ENCODE measurements at regions not wholly inside any gene's neighbourhood (a gene's known extent, or its start where the extent isn't known, plus 50 kb on each side); places are given as distances from the start of the nearest gene placed in this dataset.

DNA sequence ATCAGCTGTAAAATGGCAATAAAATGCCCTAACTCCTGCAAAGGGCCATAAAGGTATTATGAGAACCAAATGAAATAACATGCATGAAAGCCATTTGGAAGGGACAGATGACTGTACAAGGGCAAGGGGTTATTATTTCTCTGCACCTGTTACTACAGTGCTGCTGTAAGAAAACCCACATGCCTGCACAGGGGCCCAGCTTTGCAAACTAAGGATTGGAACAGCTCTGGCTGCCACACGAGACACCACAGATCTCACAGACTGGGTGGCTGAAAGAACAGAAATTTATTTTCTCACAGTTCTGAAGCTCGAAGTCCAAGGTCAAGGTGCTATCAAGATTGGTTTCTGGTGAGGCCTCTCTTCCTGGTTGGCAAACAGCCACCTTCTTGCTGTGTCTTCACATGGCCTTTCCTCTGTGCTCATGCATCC, 409.0 kb upstream of the NRP1 start:
- Histone ChIP-seq H3K9me3 (replicated peaks) (no peaks in the 10 kb centered on the region), H3K27me3 (replicated peaks) (no peaks in the 10 kb centered on the region), H3K27ac (no peak overlapping the region), H3K4me1 (replicated peaks) (no peaks in the 10 kb centered on the region), H3K36me3 (no peaks in the 10 kb centered on the region), H3K4me3 (no peak overlapping the region)
- DNase-seq (ENCODE audit: low read depth in 1 of 2, low spot score in 2 of 2): no peak

GRCh38 chr10:33739031-33739430, 404.6 kb upstream of the NRP1 start:
- Histone ChIP-seq H3K27me3 (replicated peaks) (no peaks in the 10 kb centered on the region), H3K9me3 (replicated peaks) (no peaks in the 10 kb centered on the region), H3K27ac (no peak overlapping the region), H3K4me3 (no peak overlapping the region), H3K36me3 (no peaks in the 10 kb centered on the region), H3K4me1 (replicated peaks) (no peaks in the 10 kb centered on the region)
- no peak for DNase-seq (ENCODE audit: low read depth in 1 of 2, low spot score in 2 of 2)

DNA sequence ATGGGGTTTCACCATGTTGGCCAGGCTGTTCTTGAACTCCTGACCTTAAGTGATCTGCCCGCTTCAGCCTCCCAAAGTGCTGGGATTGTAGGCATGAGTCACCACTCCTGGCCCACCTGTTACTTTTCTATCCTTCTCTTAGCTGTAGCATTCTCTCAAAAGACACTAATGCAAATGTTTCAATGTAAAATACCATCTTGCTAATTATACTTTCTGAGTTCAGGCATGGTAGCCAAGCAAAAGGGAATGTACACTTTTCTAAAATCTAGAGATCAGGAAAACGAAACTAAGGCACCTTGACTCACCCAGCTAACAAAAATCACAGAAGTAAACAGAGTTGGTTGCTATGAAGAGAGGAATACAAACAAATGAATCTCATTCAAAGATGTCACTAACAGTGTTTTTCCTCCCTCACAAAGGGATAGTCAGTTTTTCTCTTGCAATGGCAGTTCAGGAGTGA, 401.0 kb upstream of the NRP1 start:
- H3K27me3 ChIP-seq (replicated peaks): no peaks in the 10 kb centered on the region
- no peaks in the 10 kb centered on the region for H3K9me3 ChIP-seq (replicated peaks)
- no peaks in the 10 kb centered on the region for H3K4me1 ChIP-seq (replicated peaks)
- H3K27ac ChIP-seq: no peak overlapping the region
- peak in 1 of 2 experiments; percentile 43 for DNase-seq (ENCODE audit: low read depth in 1 of 2, low spot score in 2 of 2)
- no peak overlapping the region for H3K4me3 ChIP-seq
- no peaks in the 10 kb centered on the region for H3K36me3 ChIP-seq

GRCh38 chr10:33734393-33735155, 400.1 kb upstream of the NRP1 start:
- Histone ChIP-seq H3K27me3 (replicated peaks) (no peaks in the 10 kb centered on the region), H3K4me1 (replicated peaks) (no peaks in the 10 kb centered on the region), H3K36me3 (no peaks in the 10 kb centered on the region), H3K4me3 (no peak overlapping the region), H3K9me3 (replicated peaks) (no peaks in the 10 kb centered on the region), H3K27ac (no peak overlapping the region)
- DNase-seq (ENCODE audit: low read depth in 1 of 2, low spot score in 2 of 2): no peak

DNA sequence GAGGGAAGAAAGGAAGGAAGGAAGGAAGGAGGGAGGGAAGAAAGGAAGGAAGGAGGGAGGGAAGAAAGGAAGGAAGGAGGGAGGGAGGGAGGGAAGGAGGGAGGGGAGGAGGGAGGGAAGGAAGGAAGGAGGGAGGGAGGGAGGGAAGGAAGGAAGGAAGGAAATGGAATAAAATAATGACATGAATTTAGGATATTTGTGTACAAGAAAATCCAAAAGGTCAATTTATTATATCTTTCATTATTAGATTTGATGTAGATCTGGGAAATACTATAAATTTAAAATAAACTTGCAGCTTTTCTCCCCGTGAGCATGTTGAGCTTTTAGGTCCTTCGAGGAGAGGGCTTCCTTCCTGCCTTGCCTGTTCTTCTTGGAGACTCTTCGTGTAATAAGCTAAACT, 398.6 kb upstream of the NRP1 start:
- no peak overlapping the region for H3K4me3 ChIP-seq
- no peak for DNase-seq (ENCODE audit: low read depth in 1 of 2, low spot score in 2 of 2)
- no peaks in the 10 kb centered on the region for H3K4me1 ChIP-seq (replicated peaks)
- no peak overlapping the region for H3K27ac ChIP-seq
- H3K36me3 ChIP-seq: no peaks in the 10 kb centered on the region
- no peaks in the 10 kb centered on the region for H3K27me3 ChIP-seq (replicated peaks)
- no peaks in the 10 kb centered on the region for H3K9me3 ChIP-seq (replicated peaks)

GRCh38 chr10:33732161-33732680, 397.8 kb upstream of the NRP1 start:
- no peaks in the 10 kb centered on the region for H3K36me3 ChIP-seq
- DNase-seq (ENCODE audit: low read depth in 1 of 2, low spot score in 2 of 2): no peak
- H3K27ac ChIP-seq: no peak overlapping the region

DNA sequence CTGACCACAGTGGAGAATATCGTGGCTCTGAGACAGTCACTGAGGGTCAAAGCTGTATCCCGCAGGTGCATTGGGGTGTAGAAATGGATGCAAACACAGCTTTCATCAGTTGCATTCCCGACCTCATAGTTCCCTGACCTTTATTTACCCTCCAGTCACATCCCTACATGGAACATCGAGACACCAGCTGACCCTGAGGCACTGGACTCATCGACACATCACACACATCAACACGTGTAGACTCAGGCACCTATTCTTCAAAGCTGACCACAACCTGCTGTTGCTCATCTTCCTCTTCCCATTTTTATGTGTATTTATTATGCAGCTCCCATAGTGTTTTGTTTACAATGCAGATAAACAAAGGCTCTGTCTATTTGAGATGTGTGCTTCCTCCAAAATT, 396.9 kb upstream of the NRP1 start:
- Histone ChIP-seq H3K4me3 (no peak overlapping the region), H3K27me3 (replicated peaks) (no peaks in the 10 kb centered on the region), H3K36me3 (no peaks in the 10 kb centered on the region), H3K27ac (no peak overlapping the region), H3K4me1 (replicated peaks) (no peaks in the 10 kb centered on the region), H3K9me3 (replicated peaks) (no peaks in the 10 kb centered on the region)
- DNase-seq (ENCODE audit: low read depth in 1 of 2, low spot score in 2 of 2): no peak

More at GRCh38 chr10:33732161-33732680, 397.8 kb upstream of the NRP1 start:
- Histone ChIP-seq H3K4me3 (no peak overlapping the region), H3K9me3 (replicated peaks) (no peaks in the 10 kb centered on the region), H3K27me3 (replicated peaks) (no peaks in the 10 kb centered on the region), H3K4me1 (replicated peaks) (no peaks in the 10 kb centered on the region)

GRCh38 chr10:33725430-33725829, 391.0 kb upstream of the NRP1 start:
- Histone ChIP-seq H3K36me3 (no peaks in the 10 kb centered on the region), H3K4me1 (replicated peaks) (peaks cover 13% of the 10 kb centered on the region), H3K9me3 (replicated peaks) (no peaks in the 10 kb centered on the region; the same call in 1 of the 2 replicates), H3K4me3 (no peak overlapping the region), H3K27ac (no peak overlapping the region), H3K27me3 (replicated peaks) (no peaks in the 10 kb centered on the region)
- no peak for DNase-seq (ENCODE audit: low read depth in 1 of 2, low spot score in 2 of 2)

- Histone ChIP-seq H3K9me3 (replicated peaks) (no peaks in the 10 kb centered on the region; the same call in none of the 2 replicates), H3K4me1 (replicated peaks) (peaks cover 13% of the 10 kb centered on the region), H3K27me3 (replicated peaks) (no peaks in the 10 kb centered on the region), H3K4me3 (no peak overlapping the region), H3K36me3 (no peaks in the 10 kb centered on the region), H3K27ac (no peak overlapping the region)
- DNase-seq (ENCODE audit: low read depth in 1 of 2, low spot score in 2 of 2): no peak
Observed at GRCh38 chr10:33723181-33723580, 388.7 kb upstream of the NRP1 start.

DNA sequence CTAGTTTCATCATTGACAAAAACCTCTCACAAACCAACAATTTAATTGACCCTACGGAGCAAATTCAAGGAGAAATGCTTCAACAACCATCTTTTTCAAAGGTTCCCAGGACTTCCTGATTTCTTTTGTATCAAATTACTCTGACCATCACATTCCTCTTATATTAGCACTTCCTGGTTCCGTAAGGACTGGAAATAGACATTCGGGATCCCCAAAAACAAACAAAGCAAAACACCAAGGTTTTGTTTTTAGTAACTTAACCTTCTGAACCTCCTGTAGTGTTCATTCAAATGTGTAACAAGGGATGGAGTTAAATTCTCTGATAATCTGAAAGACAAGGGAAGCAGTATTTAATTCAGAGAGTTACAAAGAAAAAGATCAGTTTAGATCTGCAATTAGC, 387.6 kb upstream of the NRP1 start:
- no peaks in the 10 kb centered on the region for H3K36me3 ChIP-seq
- no peaks in the 10 kb centered on the region for H3K27me3 ChIP-seq (replicated peaks)
- H3K4me3 ChIP-seq: no peak overlapping the region
- H3K27ac ChIP-seq: peak overlapping the region; percentile 21; the same call in 1 of the 2 replicates
- no peaks in the 10 kb centered on the region; the same call in none of the 2 replicates for H3K9me3 ChIP-seq (replicated peaks)
- peak in 1 of 2 experiments; percentile 37 for DNase-seq (ENCODE audit: low read depth in 1 of 2, low spot score in 2 of 2)
- peaks cover 13% of the 10 kb centered on the region for H3K4me1 ChIP-seq (replicated peaks)

GRCh38 chr10:33721509-33721908, 387.0 kb upstream of the NRP1 start:
- H3K4me3 ChIP-seq: no peak overlapping the region
- no peaks in the 10 kb centered on the region for H3K36me3 ChIP-seq
- peaks cover 13% of the 10 kb centered on the region for H3K4me1 ChIP-seq (replicated peaks)
- no peak for DNase-seq (ENCODE audit: low read depth in 1 of 2, low spot score in 2 of 2)
- H3K27ac ChIP-seq: peak overlapping the region; percentile 21; the same call in 1 of the 2 replicates
- no peaks in the 10 kb centered on the region for H3K27me3 ChIP-seq (replicated peaks)
- H3K9me3 ChIP-seq (replicated peaks): no peaks in the 10 kb centered on the region; the same call in none of the 2 replicates

DNA sequence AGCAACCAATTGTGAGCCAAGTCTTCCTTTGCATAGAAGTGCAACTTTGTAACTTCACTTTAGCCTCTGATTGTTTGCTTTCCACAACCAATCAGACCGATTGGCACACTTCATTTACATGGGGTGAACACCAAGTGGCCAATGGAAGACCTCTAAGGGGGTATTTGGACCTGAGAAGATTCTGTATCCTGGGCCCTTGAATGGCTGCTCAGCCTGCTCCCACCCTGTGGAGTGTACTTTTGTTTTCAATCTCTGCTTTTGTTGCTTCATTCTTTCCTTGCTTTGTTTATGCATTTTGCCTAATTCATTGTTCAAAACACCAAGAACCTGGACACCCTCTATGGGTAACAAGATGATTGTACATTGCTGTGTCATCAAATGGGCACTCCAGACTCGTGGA, 385.7 kb upstream of the NRP1 start:
- Histone ChIP-seq H3K4me3 (no peak overlapping the region), H3K27ac (no peak overlapping the region), H3K4me1 (replicated peaks) (peaks cover 13% of the 10 kb centered on the region), H3K27me3 (replicated peaks) (no peaks in the 10 kb centered on the region), H3K9me3 (replicated peaks) (no peaks in the 10 kb centered on the region; the same call in none of the 2 replicates), H3K36me3 (no peaks in the 10 kb centered on the region)
- no peak for DNase-seq (ENCODE audit: low read depth in 1 of 2, low spot score in 2 of 2)

- Histone ChIP-seq H3K4me1 (replicated peaks) (peaks cover 13% of the 10 kb centered on the region), H3K9me3 (replicated peaks) (no peaks in the 10 kb centered on the region; the same call in none of the 2 replicates), H3K27ac (no peak overlapping the region), H3K27me3 (replicated peaks) (no peaks in the 10 kb centered on the region), H3K36me3 (no peaks in the 10 kb centered on the region), H3K4me3 (no peak overlapping the region)
- no peak for DNase-seq (ENCODE audit: low read depth in 1 of 2, low spot score in 2 of 2)
Observed at GRCh38 chr10:33719005-33719703, 384.7 kb upstream of the NRP1 start.

Data from SJSA1 (cell line).